ENCODE measurements at regions not wholly inside any gene's neighbourhood (a gene's known extent, or its start where the extent isn't known, plus 50 kb on each side); places are given as distances from the start of the nearest gene placed in this dataset.

DNA sequence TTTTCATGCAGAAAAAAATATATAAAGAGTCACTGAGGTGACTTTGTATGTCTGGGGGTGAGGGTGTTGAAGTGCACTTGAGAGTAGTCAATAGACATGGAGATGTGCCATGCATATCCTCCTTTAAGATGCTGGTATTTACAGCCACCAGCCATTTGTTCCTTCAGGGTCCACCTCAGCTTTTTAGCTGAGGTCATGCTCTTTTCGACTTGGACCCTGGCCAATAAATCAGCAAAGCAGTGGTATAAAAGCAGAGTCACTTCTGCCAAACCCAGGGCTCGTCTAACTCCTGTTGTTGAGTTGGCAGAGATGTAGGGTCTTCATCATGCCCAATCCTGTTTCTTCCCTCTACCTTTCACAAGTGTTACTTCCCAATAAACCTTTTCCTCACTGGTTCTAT lies 75.1 kb upstream of the OSTN start:
- Histone ChIP-seq H4K20me1 (ENCODE audit: insufficient read depth) (no peaks in the 10 kb centered on the region), H3K27ac (ENCODE audit: low read depth in 2 of 2, low read length in 1 of 2) (no peak overlapping the region), H3K4me1 (ENCODE audit: control insufficient read depth in 1 of 2, insufficient read depth in 2 of 2, low read depth in 1 of 2, low read length in 1 of 2) (no peaks in the 10 kb centered on the region), H3K36me3 (replicated peaks in 1 of 2; ENCODE audit: control insufficient read depth in 1 of 2, insufficient read depth in 2 of 2, low read length in 1 of 2) (no peaks in the 10 kb centered on the region), H3K4me3 (ENCODE audit: low read depth in 2 of 2, low read length in 1 of 2) (no peak overlapping the region), H3K27me3 (ENCODE audit: insufficient read depth) (no peaks in the 10 kb centered on the region), H3F3A (replicated peaks; ENCODE audit: insufficient read depth) (no peaks in the 10 kb centered on the region), H3K9me3 (no peaks in the 10 kb centered on the region), H3K9ac (no peak overlapping the region), H3K4me2 (no peak overlapping the region), H3K79me2 (ENCODE audit: insufficient read depth) (no peaks in the 10 kb centered on the region), H3K9me2 (no peaks in the 10 kb centered on the region), H2AFZ (ENCODE audit: low read depth) (no peak overlapping the region)
- ChIA-PET POLR2A (no interaction called here), CTCF (interaction anchor here (0.6 kb wide), 1 partner anchor 199 kb away, joined by 3 read pairs; no protein-coding TSS in a partner anchor)
- WGBS (ENCODE audit: low lambda C conversion rate), result 4% methylated on average over 2 of the region's 2 CpGs
- DNase-seq, result no peak
- TF ChIP-seq EZH2phosphoT487 (IDR thresholded peaks at IDR 0.05; ENCODE audit: borderline replicate concordance, low read depth) (no peak), SMC3 (IDR thresholded peaks at IDR 0.05; ENCODE audit: low read depth, low read length) (no peak), REST (IDR thresholded peaks at IDR 0.05; ENCODE audit: low read depth, low read length) (no peak), TEAD4 (IDR thresholded peaks at IDR 0.05; ENCODE audit: borderline replicate concordance, insufficient read depth) (no peak), MXI1 (IDR thresholded peaks at IDR 0.05; ENCODE audit: low read depth, low read length) (no peak), GATA2 (CRISPR knock-in tag; IDR thresholded peaks at IDR 0.05) (no peak), USF2 (IDR thresholded peaks at IDR 0.05; ENCODE audit: borderline replicate concordance, low read depth, low read length) (no peak), MAX (IDR thresholded peaks at IDR 0.05; ENCODE audit: low read depth) (no peak), RXRA (IDR thresholded peaks at IDR 0.05; ENCODE audit: borderline replicate concordance, low read depth) (no peak), FOXM1 (IDR thresholded peaks at IDR 0.05; ENCODE audit: low read depth) (no peak), RFX5 (IDR thresholded peaks at IDR 0.05; ENCODE audit: low read length) (no peak), ELF1 (IDR thresholded peaks at IDR 0.05) (no peak), FOXJ3 (CRISPR knock-in tag; IDR thresholded peaks at IDR 0.05) (no peak)
- TF ChIP-seq, protein P1, sequence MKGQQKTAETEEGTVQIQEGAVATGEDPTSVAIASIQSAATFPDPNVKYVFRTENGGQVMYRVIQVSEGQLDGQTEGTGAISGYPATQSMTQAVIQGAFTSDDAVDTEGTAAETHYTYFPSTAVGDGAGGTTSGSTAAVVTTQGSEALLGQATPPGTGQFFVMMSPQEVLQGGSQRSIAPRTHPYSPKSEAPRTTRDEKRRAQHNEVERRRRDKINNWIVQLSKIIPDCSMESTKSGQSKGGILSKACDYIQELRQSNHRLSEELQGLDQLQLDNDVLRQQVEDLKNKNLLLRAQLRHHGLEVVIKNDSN (IDR thresholded peaks at IDR 0.05; ENCODE audit: borderline replicate concordance, low read depth), result no peak
